CD4-positive, CD25-positive, alpha-beta regulatory T cell (primary cell): ENCODE measurements at regions not wholly inside any gene's neighbourhood (a gene's known extent, or its start where the extent isn't known, plus 50 kb on each side); places are given as distances from the start of the nearest gene placed in this dataset.

ENCODE experiments used
- ATAC-seq, 2 donors: fragments of 150-1000 bp; cut with Tn5 transposase; one replicate each; pipeline ENCODE4 v1.10.0; 2021; ENCODE audit warnings: low read depth in 2 of 2, moderate number of reproducible peaks in 2 of 2, moderate library complexity in 1 of 2
- DNase-seq, 3 donors: peaks; one replicate each; pipeline versions ENCODE4 v3.0.0 to v3.0.0-alpha.2; 2012 to 2022; ENCODE audit warnings: mixed read lengths in 1 of 3
- H3K27ac ChIP-seq: one replicate; pipeline ENCODE4 v1.7.0; 2013; ENCODE audit warnings: mild to moderate bottlenecking, low read length; ENCODE audit not compliant: insufficient read depth, poor library complexity, severe bottlenecking
- H3K27me3 ChIP-seq: one replicate; pipeline ENCODE4 v1.7.0; 2013; ENCODE audit warnings: low read length; ENCODE audit not compliant: control insufficient read depth, insufficient read depth
- H3K36me3 ChIP-seq: one replicate; pipeline ENCODE4 v1.7.0; 2013; ENCODE audit warnings: mild to moderate bottlenecking, low read length, moderate library complexity; ENCODE audit not compliant: control insufficient read depth, insufficient read depth
- H3K4me1 ChIP-seq: 2 replicates; pipeline ENCODE4 v1.7.0; 2013; ENCODE audit warnings: mild to moderate bottlenecking, low read length; ENCODE audit not compliant: insufficient read depth, control insufficient read depth, poor library complexity, severe bottlenecking
- H3K4me3 ChIP-seq: one replicate; pipeline ENCODE4 v1.7.0; 2013; ENCODE audit warnings: low read depth, mild to moderate bottlenecking, low read length, moderate library complexity
- H3K9me3 ChIP-seq, 2 experiments: 1 replicate in 1 of 2; 2 replicates in 1 of 2; pipeline ENCODE4 v1.7.0; 2013; ENCODE audit warnings: low read length in 2 of 2, mild to moderate bottlenecking in 1 of 2, moderate library complexity in 1 of 2; ENCODE audit not compliant: control insufficient read depth in 2 of 2
- H3K27ac Mint-ChIP-seq, 3 donors: one replicate each; pipeline ENCODE4 v1.8.0; 2020 to 2022; ENCODE audit warnings: mild to moderate bottlenecking in 3 of 3, mixed read lengths in 3 of 3, moderate library complexity in 2 of 3
- H3K27me3 Mint-ChIP-seq: one replicate; pipeline ENCODE4 v1.8.0; 2022; ENCODE audit warnings: mild to moderate bottlenecking, mixed read lengths
- H3K36me3 Mint-ChIP-seq: one replicate; pipeline ENCODE4 v1.8.0; 2020; ENCODE audit warnings: mixed read lengths
- H3K4me1 Mint-ChIP-seq, 4 donors: one replicate each; pipeline ENCODE4 v1.8.0; 2020 to 2022; ENCODE audit warnings: mixed read lengths in 4 of 4, mild to moderate bottlenecking in 1 of 4
- H3K4me3 Mint-ChIP-seq, 4 donors: one replicate each; pipeline ENCODE4 v1.8.0; 2020 to 2022; ENCODE audit warnings: mild to moderate bottlenecking in 4 of 4, mixed read lengths in 4 of 4, moderate library complexity in 3 of 4
- H3K9me3 Mint-ChIP-seq, 7 donors: one replicate each; pipeline ENCODE4 v1.8.0; 2020 to 2022; ENCODE audit warnings: mixed read lengths in 7 of 7, mild to moderate bottlenecking in 3 of 7, moderate library complexity in 2 of 7

DNA sequence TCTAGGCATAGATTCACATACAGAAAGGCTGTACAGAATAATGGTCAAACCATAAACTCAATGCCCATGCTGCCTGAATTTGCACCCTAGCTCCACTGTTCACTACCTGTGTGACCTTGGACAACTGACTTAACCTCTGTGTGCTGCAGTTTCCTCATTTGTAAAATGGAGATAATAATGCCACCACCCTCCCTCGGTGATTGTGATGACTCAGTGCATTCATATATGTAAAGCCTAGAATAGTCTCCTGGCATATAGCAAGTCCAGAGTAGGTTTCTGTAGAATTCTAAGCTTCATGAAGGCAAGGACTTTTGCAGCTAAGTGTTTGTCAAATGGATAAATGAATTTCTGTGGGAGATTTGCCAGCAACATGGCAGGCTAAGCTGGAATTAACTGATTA lies 297.8 kb upstream of the NR4A3 start:
- H3K4me3 ChIP-seq, result no peak overlapping the region
- H3K27ac ChIP-seq, result no peak overlapping the region
- H3K36me3 ChIP-seq, result no peaks in the 10 kb centered on the region
- Mint-ChIP-seq H3K27ac (no peak overlapping the region), H3K4me1 (no peaks in the 10 kb centered on the region), H3K9me3 (peaks cover 0 to 4% (median 0%) of the 10 kb centered on the region in 7 donors), H3K4me3 (no peak overlapping the region), H3K27me3 (peaks cover 5% of the 10 kb centered on the region), H3K36me3 (no peaks in the 10 kb centered on the region)
- H3K4me1 ChIP-seq, result no peaks in the 10 kb centered on the region
- peaks cover 6% of the 10 kb centered on the region for H3K27me3 ChIP-seq
- DNase-seq (no peak), ATAC-seq (no peak)
- H3K9me3 ChIP-seq, result no peaks in the 10 kb centered on the region

DNA sequence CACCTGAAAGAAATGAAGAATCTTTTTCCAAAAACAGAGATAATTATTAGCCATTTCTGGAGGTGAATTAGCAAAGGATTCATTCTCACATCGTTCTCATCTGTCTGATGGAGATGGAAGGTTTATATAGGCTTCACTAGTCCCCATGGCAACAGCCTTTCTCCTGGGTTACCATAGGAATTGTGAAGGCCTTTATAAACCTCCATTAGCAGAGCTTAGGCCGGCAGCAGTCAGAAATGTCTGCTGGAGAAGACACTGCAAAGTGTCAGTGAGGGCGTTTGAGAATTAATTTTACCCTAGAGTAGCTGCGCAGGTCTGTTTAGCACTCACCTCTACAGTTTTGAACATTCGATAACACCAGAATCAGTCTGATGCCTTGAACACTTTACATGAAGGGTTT lies 290.4 kb upstream of the NR4A3 start:
- H3K27me3 ChIP-seq, result peaks cover 10% of the 10 kb centered on the region
- no peaks in the 10 kb centered on the region for H3K36me3 ChIP-seq
- H3K4me3 Mint-ChIP-seq, result no peak overlapping the region
- no peaks in the 10 kb centered on the region for H3K4me1 ChIP-seq
- H3K27ac Mint-ChIP-seq, result no peak overlapping the region
- H3K9me3 ChIP-seq, result no peaks in the 10 kb centered on the region
- no peaks in the 10 kb centered on the region for H3K36me3 Mint-ChIP-seq
- ATAC-seq (no peak), DNase-seq (no peak)
- H3K4me3 ChIP-seq, result no peak overlapping the region
- peaks cover 32% of the 10 kb centered on the region for H3K27me3 Mint-ChIP-seq
- no peaks in the 10 kb centered on the region for H3K4me1 Mint-ChIP-seq
- H3K27ac ChIP-seq, result no peak overlapping the region
- peaks cover 0 to 5% (median 0%) of the 10 kb centered on the region in 7 donors for H3K9me3 Mint-ChIP-seq

DNA sequence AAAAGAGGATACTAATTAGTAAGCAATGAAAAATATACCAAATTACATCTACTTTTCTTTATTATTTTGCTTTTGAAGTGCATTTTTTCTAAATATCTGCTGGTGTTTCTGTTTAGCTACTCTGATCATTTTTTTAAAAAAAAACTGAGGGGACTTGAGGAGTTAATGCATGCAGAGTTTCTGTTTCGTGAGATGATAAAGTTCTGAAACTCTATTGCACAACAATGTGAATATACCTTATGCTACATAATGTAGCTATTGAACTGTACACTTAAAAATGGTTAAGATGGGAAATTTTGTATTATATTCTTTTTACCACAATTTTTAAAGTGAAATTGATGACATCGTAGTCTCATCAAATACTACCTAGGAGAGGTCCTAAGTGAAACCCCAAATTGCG lies 288.3 kb upstream of the NR4A3 start:
- no peak overlapping the region for H3K4me3 ChIP-seq
- H3K4me3 Mint-ChIP-seq, result no peak overlapping the region
- H3K4me1 Mint-ChIP-seq, result no peaks in the 10 kb centered on the region
- no peaks in the 10 kb centered on the region for H3K36me3 ChIP-seq
- H3K9me3 Mint-ChIP-seq, result peaks cover 0 to 5% (median 0%) of the 10 kb centered on the region in 7 donors
- ATAC-seq (no peak), DNase-seq (no peak)
- no peak overlapping the region for H3K27ac ChIP-seq
- no peak overlapping the region for H3K27ac Mint-ChIP-seq
- no peaks in the 10 kb centered on the region for H3K36me3 Mint-ChIP-seq
- H3K27me3 Mint-ChIP-seq, result peaks cover 32% of the 10 kb centered on the region
- no peaks in the 10 kb centered on the region for H3K9me3 ChIP-seq
- H3K27me3 ChIP-seq, result peaks cover 7% of the 10 kb centered on the region
- no peaks in the 10 kb centered on the region for H3K4me1 ChIP-seq

DNA sequence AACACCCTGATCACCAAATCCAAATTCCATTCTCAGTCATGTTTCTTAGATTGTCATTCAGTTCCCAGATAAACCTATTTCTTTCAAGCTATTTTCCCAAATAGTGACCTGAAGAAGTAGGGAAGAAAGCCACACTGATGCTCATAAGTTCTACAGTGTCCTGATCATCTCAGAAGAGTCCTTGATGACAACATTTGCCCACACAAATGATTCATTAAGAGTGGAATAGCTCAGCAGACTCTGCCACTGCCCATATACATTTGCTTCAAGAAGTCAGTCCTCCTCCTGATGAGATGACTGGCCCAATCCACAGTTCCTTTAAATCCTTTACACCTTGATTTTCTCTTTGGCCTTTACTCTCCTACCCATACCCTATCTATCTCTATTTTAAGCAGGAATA lies 283.7 kb upstream of the NR4A3 start:
- Histone ChIP-seq H3K27me3 (peaks cover 1% of the 10 kb centered on the region), H3K4me1 (no peaks in the 10 kb centered on the region), H3K9me3 (no peaks in the 10 kb centered on the region), H3K4me3 (no peak overlapping the region), H3K27ac (no peak overlapping the region), H3K36me3 (no peaks in the 10 kb centered on the region)
- no peak overlapping the region for H3K4me3 Mint-ChIP-seq
- H3K36me3 Mint-ChIP-seq, result no peaks in the 10 kb centered on the region
- peaks cover 0 to 3% (median 0%) of the 10 kb centered on the region in 7 donors for H3K9me3 Mint-ChIP-seq
- DNase-seq (no peak), ATAC-seq (no peak)
- no peaks in the 10 kb centered on the region for H3K4me1 Mint-ChIP-seq
- no peak overlapping the region for H3K27ac Mint-ChIP-seq
- H3K27me3 Mint-ChIP-seq, result peaks cover 22% of the 10 kb centered on the region

DNA sequence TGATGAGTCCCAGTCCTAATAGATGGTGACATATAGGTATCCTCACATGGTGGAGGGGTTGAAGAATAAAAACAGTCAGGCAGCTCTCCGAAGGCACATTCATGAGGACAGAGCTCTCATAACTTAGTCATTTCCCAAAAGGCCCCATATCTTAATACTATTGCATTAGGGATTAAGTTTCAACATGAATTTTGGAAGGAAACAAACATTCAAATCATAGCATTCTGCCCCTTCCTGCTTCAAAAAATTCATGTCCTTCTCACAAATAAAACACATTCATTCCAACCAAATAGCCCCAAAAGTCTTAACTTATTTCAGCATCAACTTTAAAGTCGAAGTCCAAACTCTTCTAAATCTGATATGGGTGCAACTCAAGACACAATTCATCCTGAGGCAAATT lies 277.2 kb upstream of the NR4A3 start:
- DNase-seq (no peak), ATAC-seq (no peak)
- no peaks in the 10 kb centered on the region for H3K27me3 ChIP-seq
- H3K4me1 ChIP-seq, result no peaks in the 10 kb centered on the region
- Mint-ChIP-seq H3K27me3 (peaks cover 9% of the 10 kb centered on the region), H3K9me3 (peaks cover 0 to 4% (median 0%) of the 10 kb centered on the region in 7 donors), H3K36me3 (no peaks in the 10 kb centered on the region), H3K4me3 (no peak overlapping the region), H3K27ac (no peak overlapping the region), H3K4me1 (no peaks in the 10 kb centered on the region)
- no peak overlapping the region for H3K27ac ChIP-seq
- no peaks in the 10 kb centered on the region for H3K36me3 ChIP-seq
- H3K4me3 ChIP-seq, result no peak overlapping the region
- H3K9me3 ChIP-seq, result no peaks in the 10 kb centered on the region

DNA sequence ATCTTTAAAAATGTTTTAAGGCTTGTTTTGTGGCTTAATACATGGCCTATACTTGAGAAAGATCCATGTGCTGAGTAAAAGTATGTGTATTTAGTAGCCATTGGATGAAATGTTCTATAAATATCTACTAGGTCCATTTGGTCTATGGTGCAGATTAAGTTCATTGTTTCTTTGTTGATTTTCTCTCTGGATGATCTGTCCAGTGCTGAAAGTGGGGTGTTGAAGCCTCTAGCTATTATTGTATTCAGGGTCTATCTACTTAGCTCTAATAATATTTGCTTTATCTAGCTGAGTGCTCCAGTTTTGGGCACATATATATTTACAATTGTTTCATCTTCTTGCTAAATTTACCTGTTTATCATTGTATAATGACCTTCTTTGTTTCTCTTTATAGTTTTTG lies 272.2 kb upstream of the NR4A3 start:
- Mint-ChIP-seq H3K4me3 (no peak overlapping the region), H3K27me3 (peaks cover 16% of the 10 kb centered on the region), H3K27ac (no peak overlapping the region)

DNA sequence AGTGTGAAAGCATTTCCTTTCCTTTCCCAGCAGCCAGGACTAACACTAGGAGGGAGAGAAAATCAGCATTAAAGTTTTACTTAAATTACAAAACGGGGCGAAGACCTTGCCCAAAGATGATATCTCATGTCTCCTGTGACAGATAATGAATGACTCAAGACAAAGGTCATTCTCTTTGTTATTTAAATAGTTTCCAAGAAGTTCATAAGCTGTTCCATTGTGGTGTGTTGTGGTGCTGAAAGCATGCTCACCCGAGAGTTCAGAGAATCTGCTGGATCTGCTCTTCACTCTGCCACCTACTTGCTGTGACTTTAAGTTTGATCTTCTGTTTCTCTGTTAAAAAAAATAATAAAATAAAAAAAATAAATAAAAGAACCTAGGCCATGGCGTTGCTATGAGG lies 265.9 kb upstream of the NR4A3 start:
- H3K4me3 Mint-ChIP-seq, result no peak overlapping the region
- H3K4me1 Mint-ChIP-seq, result no peaks in the 10 kb centered on the region
- peaks cover 15% of the 10 kb centered on the region for H3K27me3 ChIP-seq
- DNase-seq (peak in 1 of 3 donors; percentile 22), ATAC-seq (no peak)
- no peak overlapping the region for H3K4me3 ChIP-seq
- no peaks in the 10 kb centered on the region for H3K4me1 ChIP-seq
- no peaks in the 10 kb centered on the region for H3K36me3 ChIP-seq
- H3K36me3 Mint-ChIP-seq, result no peaks in the 10 kb centered on the region
- H3K27ac Mint-ChIP-seq, result no peak overlapping the region
- peaks cover 0 to 12% of the 10 kb centered on the region in 2 experiments for H3K9me3 ChIP-seq
- peaks cover 11% of the 10 kb centered on the region for H3K27me3 Mint-ChIP-seq
- H3K9me3 Mint-ChIP-seq, result peaks cover 0 to 15% (median 1%) of the 10 kb centered on the region in 7 donors
- H3K27ac ChIP-seq, result no peak overlapping the region

More for the DNA sequence above, 272.2 kb upstream of the NR4A3 start:
- peaks cover 0 to 19% (median 2%) of the 10 kb centered on the region in 7 donors for H3K9me3 Mint-ChIP-seq
- no peaks in the 10 kb centered on the region for H3K4me1 Mint-ChIP-seq
- ATAC-seq (no peak), DNase-seq (no peak)
- no peaks in the 10 kb centered on the region for H3K36me3 ChIP-seq
- no peaks in the 10 kb centered on the region for H3K4me1 ChIP-seq
- H3K27me3 ChIP-seq, result peaks cover 12% of the 10 kb centered on the region
- peaks cover 0 to 13% of the 10 kb centered on the region in 2 experiments for H3K9me3 ChIP-seq
- no peak overlapping the region for H3K27ac ChIP-seq
- H3K36me3 Mint-ChIP-seq, result no peaks in the 10 kb centered on the region
- no peak overlapping the region for H3K4me3 ChIP-seq

DNA sequence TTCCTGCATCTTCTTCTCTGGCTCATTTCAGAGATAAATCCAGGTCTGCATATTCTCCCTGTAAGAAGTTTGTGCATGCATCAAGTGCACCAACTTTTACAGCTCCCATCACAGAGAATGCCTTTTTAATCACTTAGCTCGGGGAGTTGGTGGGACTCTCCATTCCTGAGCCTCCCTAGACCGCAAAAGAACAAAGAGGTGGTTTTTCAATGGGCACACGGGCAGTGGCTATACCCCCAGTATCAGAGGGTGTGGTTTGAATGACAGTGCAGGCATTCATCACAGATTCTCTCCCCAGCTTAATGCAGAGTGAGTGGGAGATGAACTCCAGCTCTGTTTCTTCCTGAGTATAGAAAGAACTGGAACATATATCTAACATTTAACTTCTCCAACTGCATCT lies 264.7 kb upstream of the NR4A3 start:
- H3K4me1 ChIP-seq, result no peaks in the 10 kb centered on the region
- no peak overlapping the region for H3K4me3 ChIP-seq
- Mint-ChIP-seq H3K27me3 (peaks cover 10% of the 10 kb centered on the region), H3K36me3 (no peaks in the 10 kb centered on the region), H3K9me3 (peaks cover 0 to 11% (median 1%) of the 10 kb centered on the region in 7 donors), H3K4me3 (no peak overlapping the region), H3K27ac (no peak overlapping the region), H3K4me1 (no peaks in the 10 kb centered on the region)
- H3K27ac ChIP-seq, result no peak overlapping the region
- DNase-seq (no peak), ATAC-seq (no peak)
- peaks cover 10% of the 10 kb centered on the region for H3K27me3 ChIP-seq
- H3K9me3 ChIP-seq, result peaks cover 0 to 3% of the 10 kb centered on the region in 2 experiments
- no peaks in the 10 kb centered on the region for H3K36me3 ChIP-seq
